D721Med (cell line): ENCODE measurements at regions not wholly inside any gene's neighbourhood (a gene's known extent, or its start where the extent isn't known, plus 50 kb on each side); places are given as distances from the start of the nearest gene placed in this dataset.

Experiments used
- DNase-seq: peaks from one replicate; pipeline ENCODE4 v3.0.0; 2011; ENCODE audit warnings: low spot score; ENCODE audit not compliant: insufficient read length
- FAIRE-seq: peaks from 2 replicates; lab custom pipeline; 2011; peaks lifted over from hg19 to GRCh38; lab: Jason Lieb, UNC
- CTCF ChIP-seq: IDR thresholded peaks from 2 replicates; pipeline ENCODE4 v1.5.1; 2012; ENCODE audit warnings: mild to moderate bottlenecking, control low read depth; ENCODE audit not compliant: insufficient read depth; ENCODE audit errors: missing control alignments

GRCh38 chr10:29857843-29858701 is 201.3 kb downstream of the JCAD start:
- DNase-seq (no peak), FAIRE-seq (no peak)
- TF ChIP-seq CTCF = peak; percentile 16

GRCh38 chr10:29856295-29856694 is 203.1 kb downstream of the JCAD start:
- TF ChIP-seq CTCF = no peak
- DNase-seq (no peak), FAIRE-seq (no peak)

GRCh38 chr10:29853913-29854312 is 205.5 kb downstream of the JCAD start:
- DNase-seq (no peak), FAIRE-seq (no peak)
- TF ChIP-seq CTCF = no peak

- TF ChIP-seq CTCF = no peak
- DNase-seq (no peak), FAIRE-seq (no peak)
Observed at GRCh38 chr10:29851241-29851640, 208.1 kb downstream of the JCAD start.

- TF ChIP-seq CTCF = no peak
- no peak for FAIRE-seq
Observed at GRCh38 chr10:29850371-29850770, 209.0 kb downstream of the JCAD start.

GRCh38 chr10:29849886-29850285 is 209.5 kb downstream of the JCAD start:
- TF ChIP-seq CTCF = no peak
- FAIRE-seq (no peak), DNase-seq (no peak)

More at GRCh38 chr10:29850371-29850770, 209.0 kb downstream of the JCAD start:
- DNase-seq = no peak
